ENCODE measurements at regions not wholly inside any gene's neighbourhood (a gene's known extent, or its start where the extent isn't known, plus 50 kb on each side); places are given as distances from the start of the nearest gene placed in this dataset.

GRCh38 chr12:13339091-13339490 is 142.6 kb downstream of the EMP1 start:
- no peak for DNase-seq
- Histone ChIP-seq H3K4me3 (no peak overlapping the region), H3K4me1 (replicated peaks in 1 of 2) (no peaks in the 10 kb centered on the region), H3K36me3 (replicated peaks in 1 of 2) (no peaks in the 10 kb centered on the region), H3K27me3 (no peaks in the 10 kb centered on the region), H3K27ac (no peak overlapping the region), H3K9me3 (replicated peaks in 1 of 3) (no peaks in the 10 kb centered on the region)
- intact Hi-C loops (cut with DNase I), result no loop called here
- WGBS, 4 donors, result 77 to 86% (median 80%) methylated on average over 4 of the region's 4 CpGs
- TF ChIP-seq POLR2A (IDR thresholded peaks at IDR 0.05) (no peak), CTCF (IDR thresholded peaks at IDR 0.05) (no peak)

- TF ChIP-seq CTCF (IDR thresholded peaks at IDR 0.05), result no peak
- no peak for TF ChIP-seq POLR2A (IDR thresholded peaks at IDR 0.05)
- Histone ChIP-seq H3K27me3 (no peaks in the 10 kb centered on the region), H3K9me3 (replicated peaks in 1 of 3) (no peaks in the 10 kb centered on the region), H3K4me3 (no peak overlapping the region), H3K27ac (no peak overlapping the region), H3K4me1 (replicated peaks in 1 of 2) (no peaks in the 10 kb centered on the region), H3K36me3 (replicated peaks in 1 of 2) (no peaks in the 10 kb centered on the region)
- 71 to 92% (median 73%) methylated on average over 4 to 6 of the region's 6 CpGs for WGBS, 4 donors
- intact Hi-C loops (cut with DNase I), result no loop called here
- DNase-seq, result no peak
Observed at GRCh38 chr12:13337791-13338190, 141.3 kb downstream of the EMP1 start.

GRCh38 chr12:13336216-13336615 is 139.7 kb downstream of the EMP1 start:
- WGBS, 4 donors, result 73 to 80% (median 78%) methylated on average over 4 of the region's 4 CpGs
- Histone ChIP-seq H3K27me3 (no peaks in the 10 kb centered on the region), H3K4me1 (replicated peaks in 1 of 2) (no peaks in the 10 kb centered on the region), H3K4me3 (no peak overlapping the region), H3K9me3 (replicated peaks in 1 of 3) (no peaks in the 10 kb centered on the region), H3K36me3 (replicated peaks in 1 of 2) (no peaks in the 10 kb centered on the region), H3K27ac (no peak overlapping the region)
- intact Hi-C loops (cut with DNase I), result no loop called here
- TF ChIP-seq CTCF (IDR thresholded peaks at IDR 0.05) (no peak), POLR2A (IDR thresholded peaks at IDR 0.05) (no peak)
- DNase-seq, result no peak

- H3K9me3 ChIP-seq (replicated peaks in 1 of 3), result no peaks in the 10 kb centered on the region
- no peak overlapping the region for H3K27ac ChIP-seq
- no peaks in the 10 kb centered on the region for H3K4me1 ChIP-seq (replicated peaks in 1 of 2)
- intact Hi-C loops (cut with DNase I), result no loop called here
- H3K36me3 ChIP-seq (replicated peaks in 1 of 2), result no peaks in the 10 kb centered on the region
- DNase-seq, result no peak
- no peaks in the 10 kb centered on the region for H3K27me3 ChIP-seq
- WGBS, 4 donors, result 71 to 78% (median 73%) methylated on average over 3 of the region's 3 CpGs
- H3K4me3 ChIP-seq, result no peak overlapping the region
- TF ChIP-seq CTCF (IDR thresholded peaks at IDR 0.05), result no peak
- TF ChIP-seq POLR2A (IDR thresholded peaks at IDR 0.05), result no peak
Observed at GRCh38 chr12:13328535-13328934, 132.0 kb downstream of the EMP1 start.
